ENCODE measurements at regions not wholly inside any gene's neighbourhood (a gene's known extent, or its start where the extent isn't known, plus 50 kb on each side); places are given as distances from the start of the nearest gene placed in this dataset.

DNA sequence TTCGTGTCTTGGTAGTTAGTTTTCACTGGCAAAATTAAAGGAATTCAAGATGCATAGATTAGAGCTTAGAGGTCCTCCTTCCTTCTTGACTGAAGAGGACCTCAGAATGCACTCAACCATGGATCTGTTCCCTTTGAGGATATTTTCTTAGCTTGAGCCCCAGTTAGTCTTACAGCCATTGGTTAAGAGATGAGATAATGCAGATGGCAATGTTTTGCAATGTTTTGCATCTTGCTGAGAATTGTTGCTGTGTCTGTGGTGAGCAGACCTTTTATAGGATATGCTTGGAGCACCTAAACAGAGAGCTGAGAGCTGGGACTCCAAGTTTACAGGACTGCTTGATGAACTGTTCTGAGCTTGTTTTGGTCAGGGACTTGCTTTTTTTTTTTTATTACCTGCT is 107.5 kb downstream of the TMEM170B start:
- TF ChIP-seq EZH2phosphoT487 (IDR thresholded peaks at IDR 0.05; ENCODE audit: low read depth), result no peak
- TF ChIP-seq, protein P1, sequence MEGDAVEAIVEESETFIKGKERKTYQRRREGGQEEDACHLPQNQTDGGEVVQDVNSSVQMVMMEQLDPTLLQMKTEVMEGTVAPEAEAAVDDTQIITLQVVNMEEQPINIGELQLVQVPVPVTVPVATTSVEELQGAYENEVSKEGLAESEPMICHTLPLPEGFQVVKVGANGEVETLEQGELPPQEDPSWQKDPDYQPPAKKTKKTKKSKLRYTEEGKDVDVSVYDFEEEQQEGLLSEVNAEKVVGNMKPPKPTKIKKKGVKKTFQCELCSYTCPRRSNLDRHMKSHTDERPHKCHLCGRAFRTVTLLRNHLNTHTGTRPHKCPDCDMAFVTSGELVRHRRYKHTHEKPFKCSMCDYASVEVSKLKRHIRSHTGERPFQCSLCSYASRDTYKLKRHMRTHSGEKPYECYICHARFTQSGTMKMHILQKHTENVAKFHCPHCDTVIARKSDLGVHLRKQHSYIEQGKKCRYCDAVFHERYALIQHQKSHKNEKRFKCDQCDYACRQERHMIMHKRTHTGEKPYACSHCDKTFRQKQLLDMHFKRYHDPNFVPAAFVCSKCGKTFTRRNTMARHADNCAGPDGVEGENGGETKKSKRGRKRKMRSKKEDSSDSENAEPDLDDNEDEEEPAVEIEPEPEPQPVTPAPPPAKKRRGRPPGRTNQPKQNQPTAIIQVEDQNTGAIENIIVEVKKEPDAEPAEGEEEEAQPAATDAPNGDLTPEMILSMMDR (IDR thresholded peaks at IDR 0.05; ENCODE audit: low read depth, low read length), result no peak
- no peak overlapping the region for H2AFZ ChIP-seq (ENCODE audit: low read depth, low read length)
- H3K27ac ChIP-seq (ENCODE audit: low read length), result no peak overlapping the region

GRCh38 chr6:11648436-11648775 is 110.9 kb downstream of the TMEM170B start:
- Histone ChIP-seq H2AFZ (ENCODE audit: low read depth, low read length) (no peak overlapping the region), H3K4me1 (ENCODE audit: low read length) (peaks cover 6% of the 10 kb centered on the region), H3K9ac (ENCODE audit: low read length) (no peak overlapping the region), H3K4me3 (ENCODE audit: low read length) (no peak overlapping the region), H3K27me3 (ENCODE audit: low read depth, low read length) (no peaks in the 10 kb centered on the region), H3K79me2 (ENCODE audit: low read length) (no peaks in the 10 kb centered on the region), H3K9me3 (ENCODE audit: insufficient read depth, low read length) (no peaks in the 10 kb centered on the region), H4K20me1 (ENCODE audit: insufficient read depth, low read length) (no peaks in the 10 kb centered on the region), H3K4me2 (ENCODE audit: low read length) (no peak overlapping the region), H3K27ac (ENCODE audit: low read length) (no peak overlapping the region), H3K36me3 (replicated peaks; ENCODE audit: low read depth, low read length) (no peaks in the 10 kb centered on the region)
- TF ChIP-seq, protein P1 (IDR thresholded peaks at IDR 0.05; ENCODE audit: low read depth, low read length), result no peak
- no peak for TF ChIP-seq EZH2phosphoT487 (IDR thresholded peaks at IDR 0.05; ENCODE audit: low read depth)

More for the DNA sequence above, 107.5 kb downstream of the TMEM170B start:
- Histone ChIP-seq H3K4me3 (ENCODE audit: low read length) (no peak overlapping the region), H3K79me2 (ENCODE audit: low read length) (no peaks in the 10 kb centered on the region), H3K27me3 (ENCODE audit: low read depth, low read length) (no peaks in the 10 kb centered on the region), H3K4me1 (ENCODE audit: low read length) (no peaks in the 10 kb centered on the region), H3K4me2 (ENCODE audit: low read length) (no peak overlapping the region), H3K9me3 (ENCODE audit: insufficient read depth, low read length) (no peaks in the 10 kb centered on the region), H3K9ac (ENCODE audit: low read length) (no peak overlapping the region), H4K20me1 (ENCODE audit: insufficient read depth, low read length) (no peaks in the 10 kb centered on the region), H3K36me3 (replicated peaks; ENCODE audit: low read depth, low read length) (no peaks in the 10 kb centered on the region)

DNA sequence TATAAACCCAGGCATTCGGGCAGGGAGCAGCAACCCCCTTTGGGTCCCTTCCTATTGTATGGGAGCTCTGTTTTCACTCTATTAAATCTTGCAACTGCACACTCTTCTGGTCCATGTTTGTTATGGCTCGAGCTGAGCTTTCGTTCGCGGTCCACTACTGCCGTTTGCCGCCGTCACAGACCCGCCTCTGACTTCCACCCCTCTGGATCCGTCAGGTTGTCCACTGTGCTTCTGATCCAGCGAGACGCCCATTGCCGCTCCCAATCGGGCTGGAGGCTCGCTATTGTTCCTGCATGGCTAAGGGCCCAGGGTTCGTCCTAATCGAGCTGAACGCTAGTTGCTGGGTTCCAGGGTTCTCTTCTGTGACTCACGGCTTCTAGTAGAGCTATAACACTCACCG is 111.3 kb downstream of the TMEM170B start:
- H4K20me1 ChIP-seq (ENCODE audit: insufficient read depth, low read length), result no peaks in the 10 kb centered on the region
- no peak overlapping the region for H3K4me3 ChIP-seq (ENCODE audit: low read length)
- H2AFZ ChIP-seq (ENCODE audit: low read depth, low read length), result no peak overlapping the region
- H3K4me1 ChIP-seq (ENCODE audit: low read length), result peaks cover 11% of the 10 kb centered on the region
- no peaks in the 10 kb centered on the region for H3K36me3 ChIP-seq (replicated peaks; ENCODE audit: low read depth, low read length)
- H3K27me3 ChIP-seq (ENCODE audit: low read depth, low read length), result no peaks in the 10 kb centered on the region
- H3K79me2 ChIP-seq (ENCODE audit: low read length), result no peaks in the 10 kb centered on the region
- TF ChIP-seq, protein P1 (IDR thresholded peaks at IDR 0.05; ENCODE audit: low read depth, low read length), result no peak
- TF ChIP-seq EZH2phosphoT487 (IDR thresholded peaks at IDR 0.05; ENCODE audit: low read depth), result no peak
- H3K4me2 ChIP-seq (ENCODE audit: low read length), result no peak overlapping the region
- no peak overlapping the region for H3K27ac ChIP-seq (ENCODE audit: low read length)
- no peak overlapping the region for H3K9ac ChIP-seq (ENCODE audit: low read length)
- H3K9me3 ChIP-seq (ENCODE audit: insufficient read depth, low read length), result no peaks in the 10 kb centered on the region

- Histone ChIP-seq H3K4me2 (ENCODE audit: low read length) (no peak overlapping the region), H2AFZ (ENCODE audit: low read depth, low read length) (no peak overlapping the region)
Measured at GRCh38 chr6:11650025-11650696, 112.6 kb downstream of the TMEM170B start.

More at GRCh38 chr6:11650025-11650696, 112.6 kb downstream of the TMEM170B start:
- Histone ChIP-seq H4K20me1 (ENCODE audit: insufficient read depth, low read length) (no peaks in the 10 kb centered on the region), H3K27ac (ENCODE audit: low read length) (no peak overlapping the region), H3K9me3 (ENCODE audit: insufficient read depth, low read length) (no peaks in the 10 kb centered on the region), H3K4me1 (ENCODE audit: low read length) (peaks cover 22% of the 10 kb centered on the region), H3K79me2 (ENCODE audit: low read length) (no peaks in the 10 kb centered on the region), H3K4me3 (ENCODE audit: low read length) (no peak overlapping the region), H3K27me3 (ENCODE audit: low read depth, low read length) (peaks cover 3% of the 10 kb centered on the region; the same call in 1 of the 2 replicates), H3K36me3 (replicated peaks; ENCODE audit: low read depth, low read length) (no peaks in the 10 kb centered on the region), H3K9ac (ENCODE audit: low read length) (no peak overlapping the region)
- TF ChIP-seq EZH2phosphoT487 (IDR thresholded peaks at IDR 0.05; ENCODE audit: low read depth), result no peak
- TF ChIP-seq, protein P1 (IDR thresholded peaks at IDR 0.05; ENCODE audit: low read depth, low read length), result no peak
